ENCODE measurements at regions not wholly inside any gene's neighbourhood (a gene's known extent, or its start where the extent isn't known, plus 50 kb on each side); places are given as distances from the start of the nearest gene placed in this dataset.

GRCh38 chr10:5268743-5269142 lies 72.1 kb downstream of the AKR1C4 start:
- DNase-seq (no peak), ATAC-seq (ENCODE audit: low FRiP score in 2 of 2) (no peak)
- no peak overlapping the region for H3K4me3 ChIP-seq
- 92 to 93% methylated on average over 1 of the region's 1 CpG for WGBS, 2 donors
- TF ChIP-seq POLR2AphosphoS5 (IDR thresholded peaks at IDR 0.05): no peak
- no peak for TF ChIP-seq EP300 (IDR thresholded peaks at IDR 0.05)
- no peak for TF ChIP-seq POLR2A (IDR thresholded peaks at IDR 0.05)
- TF ChIP-seq CTCF (IDR thresholded peaks at IDR 0.05): no peak
- no peaks in the 10 kb centered on the region for H3K36me3 ChIP-seq
- H3K9me3 ChIP-seq: peaks cover 0 to 15% (median 5%) of the 10 kb centered on the region in 4 donors
- H3K27ac ChIP-seq: no peak overlapping the region
- no peaks in the 10 kb centered on the region for H3K4me1 ChIP-seq
- H3K27me3 ChIP-seq: no peaks in the 10 kb centered on the region

- H3K36me3 ChIP-seq: no peaks in the 10 kb centered on the region
- peaks cover 0 to 9% (median 4%) of the 10 kb centered on the region in 4 donors for H3K9me3 ChIP-seq
- no peak overlapping the region for H3K4me3 ChIP-seq
- TF ChIP-seq EP300 (IDR thresholded peaks at IDR 0.05) (no peak), POLR2A (IDR thresholded peaks at IDR 0.05) (no peak), CTCF (IDR thresholded peaks at IDR 0.05) (no peak), POLR2AphosphoS5 (IDR thresholded peaks at IDR 0.05) (no peak)
- no peaks in the 10 kb centered on the region for H3K27me3 ChIP-seq
- no peak overlapping the region for H3K27ac ChIP-seq
- DNase-seq (no peak), ATAC-seq (ENCODE audit: low FRiP score in 2 of 2) (no peak)
- no peaks in the 10 kb centered on the region for H3K4me1 ChIP-seq
Observed at GRCh38 chr10:5269791-5270190, 73.2 kb downstream of the AKR1C4 start.

GRCh38 chr10:5271526-5271925 lies 74.9 kb downstream of the AKR1C4 start:
- no peaks in the 10 kb centered on the region for H3K27me3 ChIP-seq
- H3K4me1 ChIP-seq: no peaks in the 10 kb centered on the region
- H3K4me3 ChIP-seq: no peak overlapping the region
- no peaks in the 10 kb centered on the region for H3K36me3 ChIP-seq
- no peak overlapping the region for H3K27ac ChIP-seq
- TF ChIP-seq POLR2A (IDR thresholded peaks at IDR 0.05) (no peak), CTCF (IDR thresholded peaks at IDR 0.05) (no peak), EP300 (IDR thresholded peaks at IDR 0.05) (no peak), POLR2AphosphoS5 (IDR thresholded peaks at IDR 0.05) (no peak)
- peaks cover 0 to 4% (median under 1%) of the 10 kb centered on the region in 4 donors for H3K9me3 ChIP-seq
- ATAC-seq (ENCODE audit: low FRiP score in 2 of 2): no peak
- no peak for DNase-seq
- 92 to 93% methylated on average over 1 of the region's 1 CpG for WGBS, 2 donors

GRCh38 chr10:5272065-5272803 lies 75.6 kb downstream of the AKR1C4 start:
- no peak for DNase-seq
- no peaks in the 10 kb centered on the region for H3K27me3 ChIP-seq
- 77 to 80% methylated on average over 3 of the region's 3 CpGs for WGBS, 2 donors
- H3K9me3 ChIP-seq: no peaks in the 10 kb centered on the region
- H3K4me3 ChIP-seq: no peak overlapping the region
- no peaks in the 10 kb centered on the region for H3K36me3 ChIP-seq
- H3K4me1 ChIP-seq: no peaks in the 10 kb centered on the region
- TF ChIP-seq CTCF (IDR thresholded peaks at IDR 0.05) (no peak), POLR2AphosphoS5 (IDR thresholded peaks at IDR 0.05) (no peak), POLR2A (IDR thresholded peaks at IDR 0.05) (no peak), EP300 (IDR thresholded peaks at IDR 0.05) (no peak)
- no peak overlapping the region for H3K27ac ChIP-seq
- ATAC-seq (ENCODE audit: low FRiP score in 2 of 2): no peak

- no peaks in the 10 kb centered on the region for H3K4me1 ChIP-seq
- TF ChIP-seq EP300 (IDR thresholded peaks at IDR 0.05) (no peak), POLR2A (IDR thresholded peaks at IDR 0.05) (no peak), POLR2AphosphoS5 (IDR thresholded peaks at IDR 0.05) (no peak), CTCF (IDR thresholded peaks at IDR 0.05) (no peak)
- no peaks in the 10 kb centered on the region for H3K9me3 ChIP-seq
- H3K4me3 ChIP-seq: no peak overlapping the region
- no peaks in the 10 kb centered on the region for H3K36me3 ChIP-seq
- DNase-seq: no peak
- H3K27me3 ChIP-seq: no peaks in the 10 kb centered on the region
- WGBS, 2 donors: 73 to 87% methylated on average over 5 of the region's 5 CpGs
- no peak overlapping the region for H3K27ac ChIP-seq
- peak in 1 of 2 donors; percentile 68 for ATAC-seq (ENCODE audit: low FRiP score in 2 of 2)
Observed at GRCh38 chr10:5274795-5275194, 78.2 kb downstream of the AKR1C4 start.

Data from upper lobe of left lung (tissue), 6 donors.